ENCODE measurements at regions not wholly inside any gene's neighbourhood (a gene's known extent, or its start where the extent isn't known, plus 50 kb on each side); places are given as distances from the start of the nearest gene placed in this dataset.

DNA sequence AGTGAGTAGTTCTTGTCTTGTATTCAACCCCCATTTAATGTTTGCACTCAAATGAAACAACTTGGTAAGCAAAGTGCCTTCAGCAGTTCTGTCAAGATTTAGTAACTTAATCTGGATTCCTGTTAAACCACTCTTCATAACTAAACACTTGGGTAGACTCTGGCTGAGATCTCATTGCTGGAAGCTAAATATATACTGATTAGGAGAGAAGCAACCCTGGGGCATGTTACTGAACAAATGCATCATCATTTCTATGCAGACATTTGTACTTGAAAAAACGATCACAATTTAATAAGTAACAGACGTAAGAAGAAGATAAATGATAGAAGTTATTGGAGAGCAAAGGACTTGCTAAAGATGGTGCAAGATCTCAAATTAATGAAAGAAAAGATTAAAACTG is 308.4 kb upstream of the POM121L12 start:
- Mint-ChIP-seq H3K4me1 (no peaks in the 10 kb centered on the region), H3K9me3 (peaks cover 23 to 32% (median 27%) of the 10 kb centered on the region in 3 donors), H3K27me3 (no peaks in the 10 kb centered on the region), H3K4me3 (no peak overlapping the region), H3K36me3 (no peaks in the 10 kb centered on the region), H3K27ac (no peak overlapping the region)
- POLR2A ChIA-PET, result no interaction called here
- Histone ChIP-seq H3K4me3 (ENCODE audit: control insufficient read depth in 1 of 2, extremely low read depth in 1 of 2, low read length in 1 of 2) (no peak overlapping the region), H3K27ac (ENCODE audit: low read length) (no peak overlapping the region), H3K36me3 (ENCODE audit: control insufficient read depth in 2 of 2, extremely low read depth in 1 of 2, insufficient read depth in 1 of 2, low read length in 1 of 2) (no peaks in the 10 kb centered on the region), H3K9me3 (no peaks in the 10 kb centered on the region), H3K27me3 (replicated peaks in 1 of 2; ENCODE audit: control insufficient read depth in 2 of 2, extremely low read depth in 1 of 2, insufficient read depth in 2 of 2, low read length in 1 of 2) (no peaks in the 10 kb centered on the region), H3K4me1 (ENCODE audit: control insufficient read depth in 1 of 2, extremely low read depth in 1 of 2, insufficient read depth in 2 of 2, low read length in 2 of 2) (no peaks in the 10 kb centered on the region)
- CTCF ChIA-PET, result no interaction called here
- no peak for ATAC-seq (replicated peaks in 1 of 4)
- DNase-seq, result no peak
- WGBS (ENCODE audit: insufficient coverage), result no CpG with 5 or more reads among the region's 2 CpGs

DNA sequence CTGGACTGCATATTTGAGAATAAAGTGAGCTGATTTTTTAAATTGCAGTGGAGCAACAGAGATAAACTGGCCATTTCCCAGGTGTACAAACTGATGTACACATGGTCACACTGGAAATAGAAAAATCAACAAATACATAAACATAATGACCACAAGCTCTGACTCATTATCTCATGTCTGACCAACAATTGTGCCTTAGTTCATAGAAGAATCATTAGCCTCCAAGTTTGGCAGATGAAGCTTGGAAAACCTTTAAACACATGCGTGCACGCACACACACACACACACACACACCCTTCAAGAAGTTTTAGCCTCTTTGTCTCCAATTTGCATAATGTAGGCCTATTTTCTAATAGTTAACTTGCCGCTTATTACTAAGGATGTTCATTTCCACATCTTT is 308.9 kb upstream of the POM121L12 start:
- DNase-seq (no peak), ATAC-seq (replicated peaks in 1 of 4) (no peak)
- no peaks in the 10 kb centered on the region for H3K4me1 ChIP-seq (ENCODE audit: control insufficient read depth in 1 of 2, extremely low read depth in 1 of 2, insufficient read depth in 2 of 2, low read length in 2 of 2)
- no peak overlapping the region for H3K27ac Mint-ChIP-seq
- no CpG with 5 or more reads among the region's 3 CpGs for WGBS (ENCODE audit: insufficient coverage)
- H3K27me3 Mint-ChIP-seq, result no peaks in the 10 kb centered on the region
- H3K27ac ChIP-seq (ENCODE audit: low read length), result no peak overlapping the region
- peaks cover 20 to 32% (median 23%) of the 10 kb centered on the region in 3 donors for H3K9me3 Mint-ChIP-seq
- no peaks in the 10 kb centered on the region for H3K4me1 Mint-ChIP-seq
- no peak overlapping the region for H3K4me3 ChIP-seq (ENCODE audit: control insufficient read depth in 1 of 2, extremely low read depth in 1 of 2, low read length in 1 of 2)
- H3K36me3 ChIP-seq (ENCODE audit: control insufficient read depth in 2 of 2, extremely low read depth in 1 of 2, insufficient read depth in 1 of 2, low read length in 1 of 2), result no peaks in the 10 kb centered on the region
- H3K9me3 ChIP-seq, result no peaks in the 10 kb centered on the region
- ChIA-PET POLR2A (no interaction called here), CTCF (no interaction called here)
- H3K4me3 Mint-ChIP-seq, result no peak overlapping the region
- H3K27me3 ChIP-seq (replicated peaks in 1 of 2; ENCODE audit: control insufficient read depth in 2 of 2, extremely low read depth in 1 of 2, insufficient read depth in 2 of 2, low read length in 1 of 2), result no peaks in the 10 kb centered on the region
- H3K36me3 Mint-ChIP-seq, result no peaks in the 10 kb centered on the region

DNA sequence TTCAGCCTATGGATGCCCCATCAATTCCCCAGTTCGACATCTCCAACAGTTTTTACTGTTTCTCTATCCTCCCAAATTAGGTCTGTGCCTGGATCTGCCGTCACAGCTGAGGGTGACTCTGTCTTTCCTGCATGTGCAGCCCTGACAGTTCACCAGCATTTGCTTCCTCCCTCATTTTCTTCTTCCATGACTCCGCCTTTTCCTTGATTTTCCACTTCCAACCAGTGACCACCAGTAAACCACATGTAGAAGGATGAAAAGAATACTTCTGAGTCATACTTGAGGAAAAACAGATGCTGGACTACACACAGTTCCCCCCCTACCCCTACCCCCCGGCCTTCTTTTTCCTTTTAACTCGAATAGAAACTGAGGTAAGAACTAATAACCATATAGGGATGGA is 311.8 kb upstream of the POM121L12 start:
- H3K27ac Mint-ChIP-seq, result no peak overlapping the region
- POLR2A ChIA-PET, result no interaction called here

DNA sequence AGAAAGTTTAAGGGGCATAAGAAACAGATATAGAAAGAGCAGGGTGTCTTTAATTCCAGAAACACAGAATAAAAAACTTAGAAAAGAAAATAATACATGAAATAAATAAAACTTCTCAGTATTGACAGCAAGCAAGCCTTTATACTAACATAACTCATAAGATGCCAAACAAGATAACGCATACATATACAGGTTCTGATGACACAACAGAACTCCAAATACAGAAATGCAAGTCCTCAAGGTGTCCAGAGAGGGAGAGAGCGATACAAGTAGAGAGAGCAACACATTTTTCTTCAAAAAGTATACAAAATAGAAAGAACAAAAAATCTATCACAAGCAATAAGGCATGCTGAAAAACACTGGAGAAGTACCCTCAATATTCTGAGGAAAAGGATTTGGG is 314.6 kb upstream of the POM121L12 start:
- H3K27ac ChIP-seq (ENCODE audit: low read length), result no peak overlapping the region
- no peaks in the 10 kb centered on the region for H3K36me3 Mint-ChIP-seq
- H3K4me1 Mint-ChIP-seq, result no peaks in the 10 kb centered on the region
- no peak overlapping the region for H3K4me3 Mint-ChIP-seq
- no peaks in the 10 kb centered on the region for H3K27me3 Mint-ChIP-seq
- ChIA-PET CTCF (interaction anchor here in 1 of 2 donors (0.6 kb wide), 1 partner anchor 21 kb away, joined by 5 read pairs; no protein-coding TSS in a partner anchor), POLR2A (no interaction called here)
- no peaks in the 10 kb centered on the region for H3K36me3 ChIP-seq (ENCODE audit: control insufficient read depth in 2 of 2, extremely low read depth in 1 of 2, insufficient read depth in 1 of 2, low read length in 1 of 2)
- H3K9me3 ChIP-seq, result no peaks in the 10 kb centered on the region
- H3K27me3 ChIP-seq (replicated peaks in 1 of 2; ENCODE audit: control insufficient read depth in 2 of 2, extremely low read depth in 1 of 2, insufficient read depth in 2 of 2, low read length in 1 of 2), result no peaks in the 10 kb centered on the region
- no peak overlapping the region for H3K27ac Mint-ChIP-seq
- no peaks in the 10 kb centered on the region for H3K4me1 ChIP-seq (ENCODE audit: control insufficient read depth in 1 of 2, extremely low read depth in 1 of 2, insufficient read depth in 2 of 2, low read length in 2 of 2)
- no peak overlapping the region for H3K4me3 ChIP-seq (ENCODE audit: control insufficient read depth in 1 of 2, extremely low read depth in 1 of 2, low read length in 1 of 2)
- ATAC-seq (replicated peaks in 1 of 4), result no peak
- no peak for DNase-seq
- peaks cover 14 to 28% (median 17%) of the 10 kb centered on the region in 3 donors for H3K9me3 Mint-ChIP-seq
- 80% methylated on average over 1 of the region's 2 CpGs for WGBS (ENCODE audit: insufficient coverage)

More for the DNA sequence above, 311.8 kb upstream of the POM121L12 start:
- no peaks in the 10 kb centered on the region for H3K27me3 ChIP-seq (replicated peaks in 1 of 2; ENCODE audit: control insufficient read depth in 2 of 2, extremely low read depth in 1 of 2, insufficient read depth in 2 of 2, low read length in 1 of 2)
- Mint-ChIP-seq H3K4me3 (no peak overlapping the region), H3K27me3 (no peaks in the 10 kb centered on the region), H3K9me3 (peaks cover 14 to 24% (median 17%) of the 10 kb centered on the region in 3 donors), H3K4me1 (no peaks in the 10 kb centered on the region), H3K36me3 (no peaks in the 10 kb centered on the region)
- no peaks in the 10 kb centered on the region for H3K9me3 ChIP-seq
- DNase-seq, result no peak
- H3K36me3 ChIP-seq (ENCODE audit: control insufficient read depth in 2 of 2, extremely low read depth in 1 of 2, insufficient read depth in 1 of 2, low read length in 1 of 2), result no peaks in the 10 kb centered on the region
- ATAC-seq (replicated peaks in 1 of 4), result no peak
- H3K27ac ChIP-seq (ENCODE audit: low read length), result no peak overlapping the region
- H3K4me3 ChIP-seq (ENCODE audit: control insufficient read depth in 1 of 2, extremely low read depth in 1 of 2, low read length in 1 of 2), result no peak overlapping the region
- 40% methylated on average over 1 of the region's 5 CpGs for WGBS (ENCODE audit: insufficient coverage)
- CTCF ChIA-PET, result no interaction called here
- no peaks in the 10 kb centered on the region for H3K4me1 ChIP-seq (ENCODE audit: control insufficient read depth in 1 of 2, extremely low read depth in 1 of 2, insufficient read depth in 2 of 2, low read length in 2 of 2)

DNA sequence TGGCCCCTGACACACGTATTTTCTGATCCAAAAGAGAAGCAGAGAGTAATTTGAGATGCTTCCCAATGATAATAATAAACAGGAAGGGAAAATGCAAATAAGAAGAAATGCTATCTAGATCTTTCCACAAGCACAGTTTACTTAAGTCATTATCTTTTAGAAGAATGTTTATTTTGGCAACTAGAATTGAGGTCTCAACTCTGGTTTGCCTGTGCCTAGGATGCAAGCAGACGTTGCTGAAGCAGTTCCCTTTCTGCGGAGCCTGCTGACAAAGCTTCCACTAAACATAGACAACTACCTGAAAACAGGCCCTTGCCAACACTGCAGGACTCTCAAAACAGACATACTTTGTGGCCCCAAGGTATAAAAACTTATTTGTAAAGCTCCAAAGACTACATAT is 315.8 kb upstream of the POM121L12 start:
- H3K4me1 ChIP-seq (ENCODE audit: control insufficient read depth in 1 of 2, extremely low read depth in 1 of 2, insufficient read depth in 2 of 2, low read length in 2 of 2), result no peaks in the 10 kb centered on the region
- Mint-ChIP-seq H3K27ac (no peak overlapping the region), H3K9me3 (peaks cover 12 to 32% (median 19%) of the 10 kb centered on the region in 3 donors), H3K4me3 (no peak overlapping the region), H3K27me3 (no peaks in the 10 kb centered on the region), H3K36me3 (no peaks in the 10 kb centered on the region), H3K4me1 (no peaks in the 10 kb centered on the region)
- WGBS (ENCODE audit: insufficient coverage), result 0% methylated on average over 1 of the region's 3 CpGs
- H3K27ac ChIP-seq (ENCODE audit: low read length), result no peak overlapping the region
- no peak overlapping the region for H3K4me3 ChIP-seq (ENCODE audit: control insufficient read depth in 1 of 2, extremely low read depth in 1 of 2, low read length in 1 of 2)
- H3K36me3 ChIP-seq (ENCODE audit: control insufficient read depth in 2 of 2, extremely low read depth in 1 of 2, insufficient read depth in 1 of 2, low read length in 1 of 2), result no peaks in the 10 kb centered on the region
- POLR2A ChIA-PET, result no interaction called here
- no peak for ATAC-seq (replicated peaks in 1 of 4)
- H3K9me3 ChIP-seq, result no peaks in the 10 kb centered on the region
- no peak for DNase-seq
- no peaks in the 10 kb centered on the region for H3K27me3 ChIP-seq (replicated peaks in 1 of 2; ENCODE audit: control insufficient read depth in 2 of 2, extremely low read depth in 1 of 2, insufficient read depth in 2 of 2, low read length in 1 of 2)
- CTCF ChIA-PET, result no interaction called here

DNA sequence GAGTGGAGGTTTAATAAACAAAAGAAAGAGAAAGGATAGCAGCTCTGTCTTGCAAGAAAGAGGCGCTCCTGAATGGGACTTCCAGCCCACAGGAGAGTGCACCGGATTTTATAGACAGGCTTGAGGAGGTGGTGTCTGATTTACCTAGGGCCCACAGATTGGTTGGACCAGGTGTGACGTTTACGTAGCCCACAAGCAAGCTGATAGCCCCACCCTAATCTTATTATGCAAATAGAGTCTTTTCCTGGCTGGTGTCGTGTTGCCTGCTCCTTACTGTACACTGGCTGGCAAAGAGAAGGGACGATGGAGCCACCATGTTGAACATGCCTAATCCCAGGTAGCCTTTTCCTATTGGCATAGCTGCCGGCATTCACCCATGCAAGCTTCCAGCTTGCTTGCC is 319.7 kb upstream of the POM121L12 start:
- CTCF ChIA-PET, result no interaction called here
- Histone ChIP-seq H3K27me3 (replicated peaks in 1 of 2; ENCODE audit: control insufficient read depth in 2 of 2, extremely low read depth in 1 of 2, insufficient read depth in 2 of 2, low read length in 1 of 2) (no peaks in the 10 kb centered on the region), H3K36me3 (ENCODE audit: control insufficient read depth in 2 of 2, extremely low read depth in 1 of 2, insufficient read depth in 1 of 2, low read length in 1 of 2) (no peaks in the 10 kb centered on the region), H3K27ac (ENCODE audit: low read length) (no peak overlapping the region), H3K9me3 (no peaks in the 10 kb centered on the region), H3K4me1 (ENCODE audit: control insufficient read depth in 1 of 2, extremely low read depth in 1 of 2, insufficient read depth in 2 of 2, low read length in 2 of 2) (no peaks in the 10 kb centered on the region), H3K4me3 (ENCODE audit: control insufficient read depth in 1 of 2, extremely low read depth in 1 of 2, low read length in 1 of 2) (no peak overlapping the region)
- Mint-ChIP-seq H3K27ac (no peak overlapping the region), H3K36me3 (no peaks in the 10 kb centered on the region), H3K4me3 (no peak overlapping the region), H3K4me1 (no peaks in the 10 kb centered on the region), H3K9me3 (peaks cover 21 to 51% (median 34%) of the 10 kb centered on the region in 3 donors), H3K27me3 (no peaks in the 10 kb centered on the region)
- DNase-seq (no peak), ATAC-seq (replicated peaks in 1 of 4) (no peak)
- WGBS (ENCODE audit: insufficient coverage), result 84% methylated on average over 6 of the region's 7 CpGs
- POLR2A ChIA-PET, result no interaction called here

DNA sequence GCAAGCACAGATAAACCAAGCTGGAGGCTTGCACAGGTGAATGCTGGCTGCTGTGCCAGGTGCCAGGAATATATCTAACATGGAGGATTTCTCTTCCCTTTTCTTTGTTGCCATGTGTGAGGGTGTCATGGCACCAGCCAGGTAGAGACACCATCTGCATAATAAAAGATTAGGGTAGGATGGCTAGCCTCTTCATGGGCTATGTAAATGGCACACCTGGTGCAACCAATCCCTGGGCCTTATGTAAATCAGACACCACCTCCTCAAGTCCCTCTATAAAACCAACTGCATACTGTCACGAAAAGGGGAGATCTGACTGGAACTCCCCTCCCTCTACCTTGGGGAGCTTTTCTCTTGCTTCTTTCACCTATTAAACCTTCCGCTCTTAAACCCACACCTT is 322.5 kb upstream of the POM121L12 start:
- DNase-seq, result no peak
- Mint-ChIP-seq H3K9me3 (peaks cover 25 to 55% (median 34%) of the 10 kb centered on the region in 3 donors), H3K36me3 (no peaks in the 10 kb centered on the region), H3K4me3 (no peak overlapping the region), H3K27ac (no peak overlapping the region), H3K27me3 (no peaks in the 10 kb centered on the region), H3K4me1 (no peaks in the 10 kb centered on the region)
- Histone ChIP-seq H3K27me3 (replicated peaks in 1 of 2; ENCODE audit: control insufficient read depth in 2 of 2, extremely low read depth in 1 of 2, insufficient read depth in 2 of 2, low read length in 1 of 2) (no peaks in the 10 kb centered on the region), H3K9me3 (no peaks in the 10 kb centered on the region), H3K36me3 (ENCODE audit: control insufficient read depth in 2 of 2, extremely low read depth in 1 of 2, insufficient read depth in 1 of 2, low read length in 1 of 2) (no peaks in the 10 kb centered on the region), H3K4me1 (ENCODE audit: control insufficient read depth in 1 of 2, extremely low read depth in 1 of 2, insufficient read depth in 2 of 2, low read length in 2 of 2) (no peaks in the 10 kb centered on the region), H3K27ac (ENCODE audit: low read length) (no peak overlapping the region), H3K4me3 (ENCODE audit: control insufficient read depth in 1 of 2, extremely low read depth in 1 of 2, low read length in 1 of 2) (no peak overlapping the region)
- 27% methylated on average over 2 of the region's 2 CpGs for WGBS (ENCODE audit: insufficient coverage)
- ChIA-PET CTCF (no interaction called here), POLR2A (no interaction called here)
- no peak for ATAC-seq (replicated peaks in 1 of 4)
